Heart left ventricle (tissue), 13 donors: ENCODE measurements at regions not wholly inside any gene's neighbourhood (a gene's known extent, or its start where the extent isn't known, plus 50 kb on each side); places are given as distances from the start of the nearest gene placed in this dataset.
"Not testable (repeated sequence)": the region's sequence is repeated elsewhere in the genome, so short reads cannot be mapped to it uniquely, and the experiment has no call there.

Experiments used
- CTCF ChIP-seq, 12 donors: fragments of 200-600 bp; sonication (generic) in 4 of 12; IDR thresholded peaks; one replicate each; pipeline versions ENCODE4 v1.5.0 to v1.8.0; 2018 to 2022; ENCODE audit warnings: antibody characterized with exemption in 12 of 12, mild to moderate bottlenecking in 5 of 12
- POLR2A ChIP-seq, 2 donors: fragments of 450-650 bp; IDR thresholded peaks; one replicate each; pipeline ENCODE4 v1.6.1; 2017; ENCODE audit warnings: antibody characterized with exemption in 2 of 2, mild to moderate bottlenecking in 2 of 2, moderate library complexity in 2 of 2
- donor health status: ischemic (EF 13 %, LVEDD 7.1; RV severe dilation, severe dysfunction).
- donor health status: DM: no; HTN: yes; CAD: no.
- donor health status: DM: no; HTN: no; CAD: no.
- donor health status: ischemic (EF 25% LVEDD 6.9; RV normal size, moderate dysfunction).
- donor health status: ischemic (EF 25% LVEDD 5.7; RV mildly dilated, moderate dysfunction).
- donor health status: ischemic (EF 35%, LVEDD 5.7; RV mildly dilated, moderate dysfunction).
- donor health status: nonischemic (EF 11% LVEDD 7.7; RV severe dilation, severe dysfunction).
- donor health status: DM: yes; HTN: yes; CAD: no.
- donor health status: PGD.
- donor health status: ischemic (EF 29% LVEDD 5.4; RV normal size, mild dysfunction).
- donor health status: nonischemic (EF 23%, LVEDD 6.1; RV moderate dilation, normal function).

GRCh38 chr14:21760360-21760759 lies 86.7 kb upstream of the OR4E1 start:
- TF ChIP-seq CTCF, POLR2A (IDR thresholded peaks at IDR 0.05): not testable (repeated sequence)
